B cell (primary cell): ENCODE measurements at regions not wholly inside any gene's neighbourhood (a gene's known extent, or its start where the extent isn't known, plus 50 kb on each side); places are given as distances from the start of the nearest gene placed in this dataset.

Source experiments
- EZH2 ChIP-seq: IDR thresholded peaks from 2 replicates; pipeline ENCODE4 v1.6.1; 2012; ENCODE audit warnings: borderline replicate concordance, low read depth, mild to moderate bottlenecking, moderate library complexity, low read length; ENCODE audit not compliant: insufficient read depth, poor library complexity, severe bottlenecking
- TF ChIP-seq, protein P1 (sequence below): fragments of 200-600 bp; IDR thresholded peaks from one replicate; pipeline ENCODE4 v1.8.0; 2022; ENCODE audit warnings: antibody characterized with exemption, mild to moderate bottlenecking

DNA sequence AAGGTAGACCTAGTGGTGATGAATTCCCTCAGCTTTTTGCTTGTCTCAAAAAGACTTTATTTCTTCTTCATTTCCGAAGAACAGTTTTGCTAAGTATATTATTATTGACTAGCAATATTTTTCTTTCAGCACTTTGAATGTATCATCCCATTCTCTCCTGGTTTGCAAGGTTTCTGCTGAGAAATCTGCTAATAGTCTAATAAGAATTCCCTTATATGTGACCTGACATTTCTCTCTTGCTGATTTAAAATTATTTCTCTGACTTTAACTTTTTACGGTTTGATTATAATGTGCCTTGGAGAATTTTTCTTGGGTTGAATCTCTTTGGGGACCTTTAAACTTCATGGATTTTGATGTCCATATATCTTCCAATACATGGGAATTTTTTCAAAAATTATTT is 628.3 kb upstream of the ADGRL2 start:
- TF ChIP-seq, protein P1, sequence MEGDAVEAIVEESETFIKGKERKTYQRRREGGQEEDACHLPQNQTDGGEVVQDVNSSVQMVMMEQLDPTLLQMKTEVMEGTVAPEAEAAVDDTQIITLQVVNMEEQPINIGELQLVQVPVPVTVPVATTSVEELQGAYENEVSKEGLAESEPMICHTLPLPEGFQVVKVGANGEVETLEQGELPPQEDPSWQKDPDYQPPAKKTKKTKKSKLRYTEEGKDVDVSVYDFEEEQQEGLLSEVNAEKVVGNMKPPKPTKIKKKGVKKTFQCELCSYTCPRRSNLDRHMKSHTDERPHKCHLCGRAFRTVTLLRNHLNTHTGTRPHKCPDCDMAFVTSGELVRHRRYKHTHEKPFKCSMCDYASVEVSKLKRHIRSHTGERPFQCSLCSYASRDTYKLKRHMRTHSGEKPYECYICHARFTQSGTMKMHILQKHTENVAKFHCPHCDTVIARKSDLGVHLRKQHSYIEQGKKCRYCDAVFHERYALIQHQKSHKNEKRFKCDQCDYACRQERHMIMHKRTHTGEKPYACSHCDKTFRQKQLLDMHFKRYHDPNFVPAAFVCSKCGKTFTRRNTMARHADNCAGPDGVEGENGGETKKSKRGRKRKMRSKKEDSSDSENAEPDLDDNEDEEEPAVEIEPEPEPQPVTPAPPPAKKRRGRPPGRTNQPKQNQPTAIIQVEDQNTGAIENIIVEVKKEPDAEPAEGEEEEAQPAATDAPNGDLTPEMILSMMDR = no peak
- TF ChIP-seq EZH2 = no peak
